BE2C (cell line): ENCODE measurements at regions not wholly inside any gene's neighbourhood (a gene's known extent, or its start where the extent isn't known, plus 50 kb on each side); places are given as distances from the start of the nearest gene placed in this dataset.

ENCODE experiments used
- DNase-seq: peaks from one replicate; pipeline ENCODE4 v3.0.0-alpha.2; 2020
- H3K27me3 ChIP-seq: fragments of 250-450 bp; sonication (Bioruptor Pico); 2 replicates; pipeline ENCODE4 v1.5.1; 2020; ENCODE audit warnings: mild to moderate bottlenecking
- H3K36me3 ChIP-seq: fragments of 250-450 bp; sonication (Bioruptor Pico); 2 replicates; pipeline ENCODE4 v1.5.1; 2020; ENCODE audit warnings: mild to moderate bottlenecking
- H3K4me1 ChIP-seq: fragments of 250-450 bp; sonication (Bioruptor Pico); 2 replicates; pipeline ENCODE4 v1.5.1; 2020
- H3K4me3 ChIP-seq: 2 replicates; pipeline ENCODE4 v1.5.1; 2011; ENCODE audit warnings: low read depth, low read length
- H3K9me3 ChIP-seq: fragments of 250-450 bp; sonication (Bioruptor Pico); 2 replicates; pipeline ENCODE4 v1.5.1; 2020
- TF ChIP-seq, protein P1 (sequence below): IDR thresholded peaks from 2 replicates; pipeline ENCODE4 v1.5.1; 2012; ENCODE audit warnings: mild to moderate bottlenecking, low read depth, low read length

GRCh38 chr13:22137361-22138050, 466.6 kb downstream of the FGF9 start:
- DNase-seq = no peak
- Histone ChIP-seq H3K4me3 (no peak overlapping the region), H3K36me3 (no peaks in the 10 kb centered on the region), H3K27me3 (no peaks in the 10 kb centered on the region; the same call in 1 of the 2 replicates), H3K9me3 (no peaks in the 10 kb centered on the region), H3K4me1 (no peaks in the 10 kb centered on the region)
- TF ChIP-seq, protein P1, sequence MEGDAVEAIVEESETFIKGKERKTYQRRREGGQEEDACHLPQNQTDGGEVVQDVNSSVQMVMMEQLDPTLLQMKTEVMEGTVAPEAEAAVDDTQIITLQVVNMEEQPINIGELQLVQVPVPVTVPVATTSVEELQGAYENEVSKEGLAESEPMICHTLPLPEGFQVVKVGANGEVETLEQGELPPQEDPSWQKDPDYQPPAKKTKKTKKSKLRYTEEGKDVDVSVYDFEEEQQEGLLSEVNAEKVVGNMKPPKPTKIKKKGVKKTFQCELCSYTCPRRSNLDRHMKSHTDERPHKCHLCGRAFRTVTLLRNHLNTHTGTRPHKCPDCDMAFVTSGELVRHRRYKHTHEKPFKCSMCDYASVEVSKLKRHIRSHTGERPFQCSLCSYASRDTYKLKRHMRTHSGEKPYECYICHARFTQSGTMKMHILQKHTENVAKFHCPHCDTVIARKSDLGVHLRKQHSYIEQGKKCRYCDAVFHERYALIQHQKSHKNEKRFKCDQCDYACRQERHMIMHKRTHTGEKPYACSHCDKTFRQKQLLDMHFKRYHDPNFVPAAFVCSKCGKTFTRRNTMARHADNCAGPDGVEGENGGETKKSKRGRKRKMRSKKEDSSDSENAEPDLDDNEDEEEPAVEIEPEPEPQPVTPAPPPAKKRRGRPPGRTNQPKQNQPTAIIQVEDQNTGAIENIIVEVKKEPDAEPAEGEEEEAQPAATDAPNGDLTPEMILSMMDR = no peak

GRCh38 chr13:22138947-22139346, 468.1 kb downstream of the FGF9 start:
- H3K4me1 ChIP-seq = no peaks in the 10 kb centered on the region
- H3K4me3 ChIP-seq = no peak overlapping the region
- H3K36me3 ChIP-seq = no peaks in the 10 kb centered on the region
- no peaks in the 10 kb centered on the region for H3K9me3 ChIP-seq
- DNase-seq = no peak
- TF ChIP-seq, protein P1 = no peak
- no peaks in the 10 kb centered on the region; the same call in 1 of the 2 replicates for H3K27me3 ChIP-seq

- Histone ChIP-seq H3K4me1 (no peaks in the 10 kb centered on the region), H3K9me3 (no peaks in the 10 kb centered on the region), H3K36me3 (no peaks in the 10 kb centered on the region), H3K27me3 (no peaks in the 10 kb centered on the region; the same call in 1 of the 2 replicates), H3K4me3 (no peak overlapping the region)
- no peak for DNase-seq
- TF ChIP-seq, protein P1 = no peak
Observed at GRCh38 chr13:22141716-22142115, 470.8 kb downstream of the FGF9 start.

DNA sequence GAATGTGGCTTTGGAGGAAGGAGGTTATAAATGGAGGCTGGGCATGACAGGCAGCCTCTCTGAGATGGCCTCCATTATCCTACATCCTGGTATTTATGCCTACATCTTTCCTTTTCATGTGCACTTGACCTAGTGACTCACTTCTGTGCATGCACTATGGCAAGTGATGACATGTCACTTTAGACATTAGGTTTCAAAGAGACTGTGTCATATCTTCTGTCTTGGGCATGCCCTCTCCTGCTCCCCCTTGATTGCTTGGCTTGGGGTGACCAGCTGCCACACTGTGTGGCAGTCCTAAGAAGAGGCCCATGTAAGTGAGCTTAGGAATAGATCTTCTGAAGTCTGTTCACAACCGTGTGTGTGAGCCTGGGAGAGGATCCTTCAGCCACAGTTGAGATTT, 472.8 kb downstream of the FGF9 start:
- Histone ChIP-seq H3K9me3 (no peaks in the 10 kb centered on the region), H3K27me3 (no peaks in the 10 kb centered on the region; the same call in 1 of the 2 replicates), H3K4me3 (no peak overlapping the region), H3K4me1 (no peaks in the 10 kb centered on the region), H3K36me3 (no peaks in the 10 kb centered on the region)
- no peak for DNase-seq
- TF ChIP-seq, protein P1 = no peak

- Histone ChIP-seq H3K36me3 (no peaks in the 10 kb centered on the region), H3K9me3 (no peaks in the 10 kb centered on the region), H3K4me3 (no peak overlapping the region), H3K27me3 (no peaks in the 10 kb centered on the region; the same call in 1 of the 2 replicates), H3K4me1 (no peaks in the 10 kb centered on the region)
- DNase-seq = no peak
- TF ChIP-seq, protein P1 = no peak
Observed at GRCh38 chr13:22144806-22145205, 473.9 kb downstream of the FGF9 start.

- H3K36me3 ChIP-seq = no peaks in the 10 kb centered on the region
- H3K9me3 ChIP-seq = no peaks in the 10 kb centered on the region
- no peak overlapping the region for H3K4me3 ChIP-seq
- TF ChIP-seq, protein P1 = no peak
- no peaks in the 10 kb centered on the region for H3K27me3 ChIP-seq
- no peaks in the 10 kb centered on the region for H3K4me1 ChIP-seq
- DNase-seq = no peak
Observed at GRCh38 chr13:22148187-22148586, 477.3 kb downstream of the FGF9 start.
